Stomach (tissue), 8 donors: ENCODE measurements at regions not wholly inside any gene's neighbourhood (a gene's known extent, or its start where the extent isn't known, plus 50 kb on each side); places are given as distances from the start of the nearest gene placed in this dataset.

Experiments used
- DNase-seq, 2 donors: peaks; one replicate each; pipeline versions ENCODE4 v3.0.0 to v3.0.0-alpha.2; 2013 to 2019
- H3K27ac ChIP-seq, 5 donors: fragments of 200-600 bp in 4 of 5; sonication (generic) in 4 of 5; one replicate each; pipeline ENCODE4 v1.5.1; 2013 to 2019; ENCODE audit warnings: mild to moderate bottlenecking in 1 of 5, moderate library complexity in 1 of 5
- H3K27me3 ChIP-seq, 3 donors: fragments of 200-600 bp; sonication (generic); one replicate each; pipeline ENCODE4 v1.5.1; 2017 to 2019; ENCODE audit warnings: mixed run types in 1 of 3
- H3K36me3 ChIP-seq, 4 donors: fragments of 200-600 bp; sonication (generic); 1 replicate in 3 of 4; 2 replicates in 1 of 4; pipeline ENCODE4 v1.5.1; 2016 to 2019
- H3K4me1 ChIP-seq, 4 donors: fragments of 200-600 bp; sonication (generic); one replicate each; pipeline ENCODE4 v1.5.1; 2016 to 2019
- H3K4me3 ChIP-seq, 4 donors: fragments of 200-600 bp; sonication (generic) in 3 of 4; one replicate each; pipeline ENCODE4 v1.5.1; 2016 to 2019; ENCODE audit warnings: mild to moderate bottlenecking in 1 of 4
- H3K9me3 ChIP-seq, 4 donors: fragments of 200-600 bp; sonication (generic); one replicate each; pipeline ENCODE4 v1.5.1; 2016 to 2019
- EP300 ChIP-seq: sonication (generic); formaldehyde crosslinking; IDR thresholded peaks from one replicate; pipeline ENCODE4 v1.6.1; 2017; ENCODE audit warnings: antibody characterized with exemption
- POLR2A ChIP-seq, 4 donors: fragments of 450-650 bp; IDR thresholded peaks; one replicate each; pipeline ENCODE4 v1.6.1; 2016; ENCODE audit warnings: antibody characterized with exemption in 4 of 4, control low read depth in 2 of 4, mild to moderate bottlenecking in 1 of 4, moderate library complexity in 1 of 4
- POLR2AphosphoS5 ChIP-seq, 3 donors: sonication (generic); formaldehyde crosslinking; IDR thresholded peaks; one replicate each; pipeline ENCODE4 v1.6.1; 2016; ENCODE audit warnings: antibody characterized with exemption in 3 of 3
- WGBS, 5 donors: extraction: QIAGEN DNeasy Blood & Tissue Kit in 3 of 5; methylation state at CpG; one replicate each; pipeline versions ENCODE4 v1.1.5 to v1.1.7; 2013 to 2018; 5-methylcytosine and 5-hydroxymethylcytosine counted together
- intact Hi-C: fragments of 100-400 bp; cut with DNase I; formaldehyde crosslinking; loops from one replicate; pipeline ENCODE4 v1.15.1; 2023; ENCODE audit warnings: low total_unique reads
- TF ChIP-seq, protein P1 (sequence below), 7 experiments: fragments of 450-650 bp in 4 of 7; fragments of 200-600 bp in 3 of 7; sonication (generic) in 3 of 7; IDR thresholded peaks; one replicate each; pipeline ENCODE4 v1.5.1; 2016 to 2019; ENCODE audit warnings: antibody characterized with exemption in 7 of 7, control low read depth in 2 of 7, mild to moderate bottlenecking in 1 of 7
- donor health status: healthy with polysubstance abuse.
- donor health status: Bipolar disorder and iron deficiency.
- donor health status: healthy.

- 32 to 64% (median 48%) methylated on average over 1 of the region's 1 CpG for WGBS, 5 donors
- TF ChIP-seq POLR2AphosphoS5 (IDR thresholded peaks at IDR 0.05) (peak in 2 of 3 donors; percentile 21 to 44), EP300 (no peak)
- H3K4me3 ChIP-seq = no peak overlapping the region
Observed at GRCh38 chr12:30517320-30517719, 178.3 kb downstream of the IPO8 start.

DNA sequence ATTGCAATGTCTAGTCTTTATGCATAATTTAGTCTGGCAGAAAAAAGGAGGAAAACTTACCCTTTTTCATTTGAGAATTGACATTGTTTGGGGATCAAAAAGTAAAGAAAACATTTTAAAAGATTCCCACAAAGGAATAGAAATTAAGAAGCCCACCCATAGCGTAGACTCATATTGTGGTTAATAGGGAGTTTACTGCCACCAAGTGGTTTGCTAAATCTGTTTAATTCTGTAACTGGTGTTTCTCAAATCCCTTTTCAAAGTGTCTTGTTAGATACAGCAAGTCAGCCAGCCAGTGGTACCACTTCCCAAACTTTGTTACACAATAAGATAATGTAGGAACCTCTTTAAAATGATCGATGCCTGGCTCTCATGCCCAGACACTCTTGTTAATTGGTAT lies 180.3 kb downstream of the IPO8 start:
- WGBS, 5 donors = 53 to 73% (median 65%) methylated on average over 2 of the region's 2 CpGs
- no peak for TF ChIP-seq EP300
- no peak for TF ChIP-seq POLR2A (IDR thresholded peaks at IDR 0.05)
- no peak for TF ChIP-seq POLR2AphosphoS5 (IDR thresholded peaks at IDR 0.05)
- TF ChIP-seq, protein P1, sequence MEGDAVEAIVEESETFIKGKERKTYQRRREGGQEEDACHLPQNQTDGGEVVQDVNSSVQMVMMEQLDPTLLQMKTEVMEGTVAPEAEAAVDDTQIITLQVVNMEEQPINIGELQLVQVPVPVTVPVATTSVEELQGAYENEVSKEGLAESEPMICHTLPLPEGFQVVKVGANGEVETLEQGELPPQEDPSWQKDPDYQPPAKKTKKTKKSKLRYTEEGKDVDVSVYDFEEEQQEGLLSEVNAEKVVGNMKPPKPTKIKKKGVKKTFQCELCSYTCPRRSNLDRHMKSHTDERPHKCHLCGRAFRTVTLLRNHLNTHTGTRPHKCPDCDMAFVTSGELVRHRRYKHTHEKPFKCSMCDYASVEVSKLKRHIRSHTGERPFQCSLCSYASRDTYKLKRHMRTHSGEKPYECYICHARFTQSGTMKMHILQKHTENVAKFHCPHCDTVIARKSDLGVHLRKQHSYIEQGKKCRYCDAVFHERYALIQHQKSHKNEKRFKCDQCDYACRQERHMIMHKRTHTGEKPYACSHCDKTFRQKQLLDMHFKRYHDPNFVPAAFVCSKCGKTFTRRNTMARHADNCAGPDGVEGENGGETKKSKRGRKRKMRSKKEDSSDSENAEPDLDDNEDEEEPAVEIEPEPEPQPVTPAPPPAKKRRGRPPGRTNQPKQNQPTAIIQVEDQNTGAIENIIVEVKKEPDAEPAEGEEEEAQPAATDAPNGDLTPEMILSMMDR (IDR thresholded peaks at IDR 0.05) = no peak
- Histone ChIP-seq H3K9me3 (no peaks in the 10 kb centered on the region), H3K27me3 (no peaks in the 10 kb centered on the region), H3K36me3 (no peaks in the 10 kb centered on the region), H3K4me3 (no peak overlapping the region), H3K27ac (no peak overlapping the region), H3K4me1 (peaks cover 7 to 23% (median 11%) of the 10 kb centered on the region in 4 donors)
- intact Hi-C loops = no loop called here
- peak in 1 of 2 donors; percentile 58 for DNase-seq

More at GRCh38 chr12:30517320-30517719, 178.3 kb downstream of the IPO8 start:
- peaks cover 7 to 23% (median 11%) of the 10 kb centered on the region in 4 donors for H3K4me1 ChIP-seq
- peak overlapping the region in 4 of 5 donors; percentile 76 to 80 (median 78) for H3K27ac ChIP-seq
- H3K9me3 ChIP-seq = no peaks in the 10 kb centered on the region
- intact Hi-C loops = no loop called here
- no peaks in the 10 kb centered on the region for H3K36me3 ChIP-seq
- peak in 1 of 2 donors; percentile 53 for DNase-seq
- no peaks in the 10 kb centered on the region for H3K27me3 ChIP-seq

- 71 to 84% (median 79%) methylated on average over 5 of the region's 5 CpGs for WGBS, 5 donors
- Histone ChIP-seq H3K4me3 (no peak overlapping the region), H3K36me3 (no peaks in the 10 kb centered on the region), H3K4me1 (peaks cover 7 to 21% (median 11%) of the 10 kb centered on the region in 4 donors), H3K27me3 (no peaks in the 10 kb centered on the region), H3K9me3 (no peaks in the 10 kb centered on the region), H3K27ac (no peak overlapping the region)
- intact Hi-C loops = no loop called here
- no peak for DNase-seq
- TF ChIP-seq POLR2AphosphoS5 (IDR thresholded peaks at IDR 0.05) (no peak), EP300 (no peak), POLR2A (IDR thresholded peaks at IDR 0.05) (no peak)
- TF ChIP-seq, protein P1 (IDR thresholded peaks at IDR 0.05) = no peak
Observed at GRCh38 chr12:30514666-30515065, 181.0 kb downstream of the IPO8 start.

- H3K4me1 ChIP-seq = no peaks in the 10 kb centered on the region
- TF ChIP-seq POLR2AphosphoS5 (IDR thresholded peaks at IDR 0.05) (no peak), POLR2A (IDR thresholded peaks at IDR 0.05) (no peak), EP300 (no peak)
- TF ChIP-seq, protein P1 (IDR thresholded peaks at IDR 0.05) = no peak
- H3K4me3 ChIP-seq = no peak overlapping the region
- H3K27ac ChIP-seq = no peak overlapping the region
- intact Hi-C loops = no loop called here
- no peaks in the 10 kb centered on the region for H3K9me3 ChIP-seq
- H3K27me3 ChIP-seq = no peaks in the 10 kb centered on the region
- WGBS, 5 donors = 78 to 84% (median 81%) methylated on average over 4 of the region's 4 CpGs
- no peaks in the 10 kb centered on the region for H3K36me3 ChIP-seq
- no peak for DNase-seq
Observed at GRCh38 chr12:30508205-30508967, 187.3 kb downstream of the IPO8 start.

GRCh38 chr12:30507576-30507975 lies 188.1 kb downstream of the IPO8 start:
- WGBS, 5 donors = 87 to 96% (median 92%) methylated on average over 4 of the region's 4 CpGs
- Histone ChIP-seq H3K36me3 (no peaks in the 10 kb centered on the region), H3K27ac (no peak overlapping the region), H3K4me1 (no peaks in the 10 kb centered on the region), H3K9me3 (no peaks in the 10 kb centered on the region), H3K27me3 (no peaks in the 10 kb centered on the region), H3K4me3 (no peak overlapping the region)
- intact Hi-C loops = no loop called here
- DNase-seq = no peak
- no peak for TF ChIP-seq POLR2A (IDR thresholded peaks at IDR 0.05)
- TF ChIP-seq POLR2AphosphoS5 (IDR thresholded peaks at IDR 0.05) = no peak
- TF ChIP-seq, protein P1 (IDR thresholded peaks at IDR 0.05) = no peak
- TF ChIP-seq EP300 = no peak
